HG02588 (cell line): ENCODE measurements at regions not wholly inside any gene's neighbourhood (a gene's known extent, or its start where the extent isn't known, plus 50 kb on each side); places are given as distances from the start of the nearest gene placed in this dataset.

ENCODE experiments used
- ATAC-seq: cut with Tn5 transposase; IDR thresholded peaks from one replicate; pipeline ENCODE4 v1.9.1; 2021; ENCODE audit warnings: mild to moderate bottlenecking, moderate library complexity; ENCODE audit not compliant: unreplicated experiment

DNA sequence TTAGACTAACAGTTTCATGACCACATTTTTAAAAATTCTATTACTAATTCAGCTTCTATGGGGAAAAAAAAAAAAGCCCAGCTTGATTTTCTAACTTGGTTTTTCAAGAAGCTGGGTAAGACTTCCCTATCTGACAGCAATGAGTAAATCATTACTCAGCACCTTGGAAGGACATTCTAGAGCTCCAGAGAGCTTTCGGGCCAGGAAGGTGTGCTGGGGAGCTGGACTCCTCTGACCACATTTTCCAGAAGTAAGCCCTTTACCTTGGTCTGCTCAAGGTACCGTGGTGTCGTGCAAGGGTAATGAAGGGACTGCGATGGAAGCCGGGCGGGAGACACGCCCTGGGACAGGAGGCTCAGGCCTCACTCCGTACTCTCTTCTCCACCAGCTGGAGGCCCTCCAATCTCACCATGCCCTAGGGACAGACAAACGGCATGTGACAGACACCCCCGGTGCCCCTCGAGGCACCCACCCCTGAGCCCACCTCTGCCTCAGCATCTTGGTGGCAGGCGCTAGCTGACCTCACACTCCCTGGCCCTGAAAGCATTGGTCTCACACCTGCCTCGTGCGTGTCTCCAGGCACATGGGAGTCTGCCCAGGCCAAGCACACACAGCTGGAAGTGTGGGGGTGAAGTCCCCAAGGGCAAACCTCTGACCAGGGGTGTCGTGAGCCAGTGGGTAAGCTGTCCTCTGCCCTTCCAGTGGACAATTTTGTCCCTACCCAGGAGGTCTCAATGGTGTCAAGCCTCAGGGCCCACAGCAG, 152.1 kb downstream of the OAT start:
- ATAC-seq = no peak

GRCh38 chr10:124265776-124266467, 152.8 kb downstream of the OAT start:
- no peak for ATAC-seq

- ATAC-seq = no peak
Observed at GRCh38 chr10:124265391-124265745, 153.4 kb downstream of the OAT start.

DNA sequence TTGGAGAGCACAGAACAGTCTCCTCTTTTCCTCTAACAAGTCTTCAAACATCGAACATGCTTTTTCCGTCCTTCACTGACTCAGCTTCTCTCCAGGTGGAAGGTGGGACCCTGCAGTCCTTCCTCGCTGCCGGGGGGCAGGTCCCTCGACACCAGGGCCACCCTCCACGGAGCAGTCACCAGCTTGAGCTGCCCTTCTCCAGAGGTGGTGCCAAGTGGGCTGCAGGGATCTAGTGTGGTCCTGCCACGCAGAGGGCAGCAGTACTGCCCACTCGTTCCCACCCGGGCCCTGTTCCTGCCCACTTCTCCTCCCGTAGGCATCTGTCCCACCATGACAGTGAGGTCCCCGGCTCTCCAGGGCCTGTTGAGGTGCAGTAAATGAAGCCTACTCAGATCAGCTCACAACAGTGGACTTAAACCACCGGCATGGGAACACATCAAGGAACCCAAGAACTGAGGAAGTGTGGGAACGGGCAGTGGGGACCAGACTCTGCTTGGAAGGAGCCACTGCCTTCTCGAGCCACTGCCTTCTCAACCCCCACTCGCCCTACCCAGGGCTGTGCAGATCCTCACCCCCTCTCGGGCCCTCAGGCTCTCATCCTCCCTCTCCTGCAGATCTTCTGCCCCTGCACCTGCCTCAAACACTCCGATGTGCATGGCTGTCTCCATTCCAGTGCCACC, 153.9 kb downstream of the OAT start:
- no peak for ATAC-seq

- ATAC-seq = no peak
Observed at GRCh38 chr10:124264271-124264670, 154.5 kb downstream of the OAT start.

GRCh38 chr10:124263726-124264125, 155.0 kb downstream of the OAT start:
- no peak for ATAC-seq

- no peak for ATAC-seq
Observed at GRCh38 chr10:124262971-124263370, 155.8 kb downstream of the OAT start.

GRCh38 chr10:124262234-124262865, 156.4 kb downstream of the OAT start:
- ATAC-seq = no peak

- ATAC-seq = no peak
Observed at GRCh38 chr10:124259139-124259825, 159.4 kb downstream of the OAT start.

DNA sequence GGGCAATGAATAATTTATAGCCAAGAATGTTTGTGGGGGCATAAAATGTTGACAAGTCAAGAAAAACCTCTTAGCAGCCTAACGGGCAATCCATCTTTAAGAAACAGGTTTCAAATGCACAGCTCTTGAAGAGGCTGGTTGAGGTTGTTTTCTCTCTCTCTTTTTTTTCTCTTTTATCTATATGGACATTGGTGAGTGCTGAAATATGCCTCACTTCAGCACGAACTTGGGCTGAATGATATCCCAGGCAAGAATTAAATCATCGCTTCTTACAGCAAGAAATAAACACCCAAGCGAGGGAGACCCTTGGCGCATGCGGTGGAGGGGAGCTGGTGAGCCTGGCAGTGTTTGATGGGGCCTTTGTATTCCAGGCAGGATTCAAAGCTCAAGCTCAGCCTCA, 160.9 kb downstream of the OAT start:
- ATAC-seq = no peak

- no peak for ATAC-seq
Observed at GRCh38 chr10:124256151-124256550, 162.6 kb downstream of the OAT start.

DNA sequence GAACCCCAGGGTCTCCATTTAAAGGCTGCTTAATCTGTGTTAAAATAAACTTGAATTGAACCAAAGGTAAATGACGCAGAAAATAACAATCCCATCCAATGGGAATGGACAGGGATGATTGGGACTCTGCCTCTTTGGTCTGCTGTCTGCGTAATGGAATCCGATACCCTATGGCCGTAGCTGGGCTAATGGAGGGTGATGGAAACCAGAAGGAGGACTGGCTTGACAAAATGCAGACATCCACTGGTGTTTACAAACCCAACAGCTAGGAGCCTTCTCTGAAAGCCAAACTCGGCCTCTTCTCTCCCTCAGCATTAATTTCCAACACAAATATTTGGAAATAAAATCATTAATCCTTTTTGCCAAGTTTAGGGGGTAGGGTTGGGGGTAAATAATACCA, 162.2 kb upstream of the CHST15 start:
- no peak for ATAC-seq

GRCh38 chr10:124254490-124254889, 161.1 kb upstream of the CHST15 start:
- ATAC-seq = no peak

DNA sequence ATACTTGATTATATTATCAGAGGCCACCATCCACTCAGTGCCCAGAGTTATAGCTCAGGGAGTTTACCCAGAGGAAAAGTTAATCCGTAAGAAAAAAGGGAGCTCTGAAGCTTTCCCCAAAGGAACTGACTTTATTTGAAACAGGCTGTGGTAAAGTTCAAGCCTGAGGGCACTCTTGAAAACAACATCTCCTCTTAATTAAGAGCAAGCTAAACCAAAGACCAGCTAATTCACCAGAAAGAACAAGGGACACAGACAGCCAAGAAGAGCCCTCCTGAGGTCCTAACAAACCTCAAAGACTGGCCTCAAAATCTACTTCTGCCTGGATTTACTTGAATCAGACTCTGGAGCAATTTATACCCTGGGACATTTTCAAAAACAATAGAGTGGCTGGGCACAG, 159.6 kb upstream of the CHST15 start:
- ATAC-seq = no peak

- no peak for ATAC-seq
Observed at GRCh38 chr10:124252097-124252715, 158.8 kb upstream of the CHST15 start.

DNA sequence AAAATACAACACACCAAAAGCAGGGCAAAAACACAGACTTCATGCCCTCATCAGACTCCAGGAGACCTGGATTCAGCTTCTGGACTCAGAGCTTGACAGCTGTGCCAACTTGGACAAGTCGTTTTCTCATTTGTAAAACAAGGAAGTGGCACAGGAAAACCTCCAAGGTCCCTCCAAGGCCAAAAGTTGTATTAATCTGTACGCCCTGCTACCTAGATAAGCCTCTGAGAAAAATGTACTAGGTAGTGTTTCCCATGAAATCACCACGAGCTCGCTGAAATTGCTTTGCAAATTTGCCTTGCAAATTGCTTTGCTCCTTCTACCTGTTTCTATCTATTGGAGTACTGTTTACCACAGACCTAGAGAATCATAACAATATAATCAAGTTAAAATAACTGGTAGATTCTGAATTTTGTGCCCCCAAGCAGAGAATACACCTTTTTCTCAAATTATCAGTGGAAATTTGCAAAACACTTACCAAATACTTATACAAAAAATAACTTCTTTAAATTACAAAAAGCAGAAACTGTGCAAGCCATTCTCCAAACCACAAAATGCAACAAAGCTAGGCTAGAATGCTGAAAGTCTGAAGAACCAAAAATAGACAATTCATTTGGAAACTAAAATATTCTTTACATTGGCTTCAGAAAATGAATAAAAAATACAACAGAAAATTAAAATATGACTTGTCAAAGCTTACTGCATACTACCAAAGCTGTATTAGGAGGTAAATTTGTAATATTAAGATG, 158.1 kb upstream of the CHST15 start:
- no peak for ATAC-seq

GRCh38 chr10:124250506-124250905, 157.1 kb upstream of the CHST15 start:
- ATAC-seq = no peak

GRCh38 chr10:124249812-124250432, 156.5 kb upstream of the CHST15 start:
- ATAC-seq = no peak

- no peak for ATAC-seq
Observed at GRCh38 chr10:124249196-124249595, 155.8 kb upstream of the CHST15 start.
